ENCODE measurements at regions not wholly inside any gene's neighbourhood (a gene's known extent, or its start where the extent isn't known, plus 50 kb on each side); places are given as distances from the start of the nearest gene placed in this dataset.
"Not testable (repeated sequence)": the region's sequence is repeated elsewhere in the genome, so short reads cannot be mapped to it uniquely, and the experiment has no call there.

- DNase-seq = no peak
Observed at GRCh38 chr1:198977909-198978308, 339.1 kb downstream of the PTPRC start.

- DNase-seq = no peak
Observed at GRCh38 chr1:198978523-198978922, 339.7 kb downstream of the PTPRC start.

- no peak for DNase-seq
Observed at GRCh38 chr1:198986036-198986435, 347.2 kb downstream of the PTPRC start.

- no peak for DNase-seq
Observed at GRCh38 chr1:198986442-198986841, 347.6 kb downstream of the PTPRC start.

GRCh38 chr1:199002661-199003060 is 363.8 kb downstream of the PTPRC start:
- peak; percentile 54 to 92 (median 78) for DNase-seq

- DNase-seq = no peak
Observed at GRCh38 chr1:199007423-199007822, 368.6 kb downstream of the PTPRC start.

GRCh38 chr1:199009447-199009846 is 370.6 kb downstream of the PTPRC start:
- peak in 2 of 3 donors; percentile 22 to 60 for DNase-seq

- no peak for DNase-seq
Observed at GRCh38 chr1:199010492-199010891, 371.7 kb downstream of the PTPRC start.

GRCh38 chr1:199010933-199011332 is 372.1 kb downstream of the PTPRC start:
- DNase-seq = no peak

GRCh38 chr1:199015799-199016198 is 377.0 kb downstream of the PTPRC start:
- DNase-seq = no peak

GRCh38 chr1:199018471-199019135 is 379.8 kb downstream of the PTPRC start:
- DNase-seq = no peak

- DNase-seq = no peak
Observed at GRCh38 chr1:199020051-199020450, 381.2 kb downstream of the PTPRC start.

- no peak for DNase-seq
Observed at GRCh38 chr1:199020904-199021303, 382.1 kb downstream of the PTPRC start.

- peak in 1 of 3 donors; percentile 9 for DNase-seq
Observed at GRCh38 chr1:199029401-199029800, 390.6 kb downstream of the PTPRC start.

- DNase-seq = no peak
Observed at GRCh38 chr1:199029855-199030254, 391.0 kb downstream of the PTPRC start.

GRCh38 chr1:199030541-199030940 is 391.7 kb downstream of the PTPRC start:
- DNase-seq = not testable (repeated sequence)

GRCh38 chr1:199031170-199031569 is 392.3 kb downstream of the PTPRC start:
- DNase-seq = not testable (repeated sequence)

- DNase-seq = not testable (repeated sequence)
Observed at GRCh38 chr1:199032479-199032878, 393.6 kb downstream of the PTPRC start.

GRCh38 chr1:199033661-199034060 is 394.8 kb downstream of the PTPRC start:
- no peak for DNase-seq

- DNase-seq = no peak
Observed at GRCh38 chr1:199038156-199038555, 399.3 kb downstream of the PTPRC start.

GRCh38 chr1:199040076-199040905 is 401.5 kb downstream of the PTPRC start:
- DNase-seq = no peak

GRCh38 chr1:199041173-199041914 is 402.5 kb downstream of the PTPRC start:
- no peak for DNase-seq

- DNase-seq = no peak
Observed at GRCh38 chr1:199042193-199042592, 403.4 kb downstream of the PTPRC start.

Data from muscle of back (tissue), 3 donors.